Endodermal cell (in vitro differentiated cells): ENCODE measurements at regions not wholly inside any gene's neighbourhood (a gene's known extent, or its start where the extent isn't known, plus 50 kb on each side); places are given as distances from the start of the nearest gene placed in this dataset.

Source experiments
- DNase-seq: peaks from one replicate; pipeline ENCODE4 v3.0.0-alpha.2; 2017
- H3K27ac ChIP-seq: 2 replicates; pipeline ENCODE4 v1.5.1; 2013; ENCODE audit warnings: mild to moderate bottlenecking, low read depth, low read length, moderate library complexity
- H3K27me3 ChIP-seq: 2 replicates; pipeline ENCODE4 v1.6.1; 2013; ENCODE audit warnings: mild to moderate bottlenecking, low read length, moderate library complexity; ENCODE audit not compliant: insufficient read depth, control insufficient read depth, poor library complexity, severe bottlenecking
- H3K36me3 ChIP-seq: 2 replicates; pipeline ENCODE4 v1.7.0; 2013; ENCODE audit warnings: mild to moderate bottlenecking, low read length, moderate library complexity; ENCODE audit not compliant: control insufficient read depth, insufficient read depth
- H3K4me1 ChIP-seq: one replicate; pipeline ENCODE4 v1.7.0; 2013; ENCODE audit warnings: low read length; ENCODE audit not compliant: control insufficient read depth, insufficient read depth
- H3K4me3 ChIP-seq: 2 replicates; pipeline ENCODE4 v1.5.1; 2013; ENCODE audit warnings: mild to moderate bottlenecking, low read length, moderate library complexity
- H3K9ac ChIP-seq: 2 replicates; pipeline ENCODE4 v1.6.1; 2013; ENCODE audit warnings: mild to moderate bottlenecking, low read length, moderate library complexity; ENCODE audit not compliant: poor library complexity, severe bottlenecking; ENCODE audit errors: extremely low read depth
- H3K9me3 ChIP-seq: 2 replicates; pipeline ENCODE4 v1.6.1; 2013; ENCODE audit warnings: mild to moderate bottlenecking, low read length, moderate library complexity; ENCODE audit not compliant: control insufficient read depth
- H3K27ac Mint-ChIP-seq: 2 replicates; pipeline ENCODE4 v1.8.0; 2020; ENCODE audit warnings: mixed read lengths
- H3K27me3 Mint-ChIP-seq: 2 replicates; pipeline ENCODE4 v1.8.0; 2021; ENCODE audit warnings: mild to moderate bottlenecking, mixed read lengths; ENCODE audit not compliant: insufficient read depth
- H3K36me3 Mint-ChIP-seq: 2 replicates; pipeline ENCODE4 v1.8.0; 2020; ENCODE audit warnings: low read depth, mixed read lengths
- H3K4me1 Mint-ChIP-seq: 2 replicates; pipeline ENCODE4 v1.8.0; 2020; ENCODE audit warnings: mixed read lengths
- H3K4me3 Mint-ChIP-seq: 2 replicates; pipeline ENCODE4 v1.8.0; 2020; ENCODE audit warnings: mild to moderate bottlenecking, moderate library complexity, mixed read lengths
- H3K9me3 Mint-ChIP-seq: 2 replicates; pipeline ENCODE4 v1.8.0; 2020; ENCODE audit warnings: mild to moderate bottlenecking, mixed read lengths
- WGBS, 2 experiments: methylation state at CpG; one replicate each; pipeline versions ENCODE4 v1.1.5 to v1.1.7; 2013; ENCODE audit warnings: missing lambda C conversion rate in 2 of 2, mixed read lengths in 1 of 2; ENCODE audit not compliant: insufficient coverage in 1 of 2, insufficient read length in 1 of 2; 5-methylcytosine and 5-hydroxymethylcytosine counted together
- TF ChIP-seq, protein P1 (sequence below): fragments of 200-600 bp; sonication (generic); conservative IDR thresholded peaks from 2 replicates; pipeline ENCODE4 v1.5.0; 2021; ENCODE audit warnings: antibody characterized with exemption, mild to moderate bottlenecking

DNA sequence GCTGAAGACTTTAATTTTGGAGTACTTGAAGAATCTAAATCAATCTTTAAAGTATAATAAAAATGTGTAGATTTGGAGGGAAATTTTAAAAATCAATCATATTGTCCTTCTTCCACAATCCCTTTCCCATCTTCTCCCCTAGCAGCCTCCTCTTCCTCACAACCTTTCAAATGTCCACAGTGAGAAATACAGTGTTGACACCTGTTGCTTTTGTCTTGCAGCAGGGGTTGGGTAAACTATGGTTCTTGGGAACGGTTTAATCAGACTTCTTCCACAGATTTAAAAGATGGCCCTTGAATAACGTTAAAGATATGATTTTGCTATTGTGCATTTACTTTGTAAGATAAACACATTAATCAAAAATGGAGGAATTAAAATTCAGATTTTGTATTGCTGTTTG lies 113.8 kb upstream of the SLC1A4 start:
- no peak overlapping the region for H3K27ac Mint-ChIP-seq
- H3K4me1 Mint-ChIP-seq = peaks cover 8% of the 10 kb centered on the region
- Histone ChIP-seq H3K9ac (no peak overlapping the region), H3K36me3 (no peaks in the 10 kb centered on the region), H3K27me3 (no peaks in the 10 kb centered on the region), H3K9me3 (no peaks in the 10 kb centered on the region), H3K4me3 (no peak overlapping the region), H3K4me1 (no peaks in the 10 kb centered on the region), H3K27ac (no peak overlapping the region)
- no peak overlapping the region for H3K4me3 Mint-ChIP-seq
- TF ChIP-seq, protein P1, sequence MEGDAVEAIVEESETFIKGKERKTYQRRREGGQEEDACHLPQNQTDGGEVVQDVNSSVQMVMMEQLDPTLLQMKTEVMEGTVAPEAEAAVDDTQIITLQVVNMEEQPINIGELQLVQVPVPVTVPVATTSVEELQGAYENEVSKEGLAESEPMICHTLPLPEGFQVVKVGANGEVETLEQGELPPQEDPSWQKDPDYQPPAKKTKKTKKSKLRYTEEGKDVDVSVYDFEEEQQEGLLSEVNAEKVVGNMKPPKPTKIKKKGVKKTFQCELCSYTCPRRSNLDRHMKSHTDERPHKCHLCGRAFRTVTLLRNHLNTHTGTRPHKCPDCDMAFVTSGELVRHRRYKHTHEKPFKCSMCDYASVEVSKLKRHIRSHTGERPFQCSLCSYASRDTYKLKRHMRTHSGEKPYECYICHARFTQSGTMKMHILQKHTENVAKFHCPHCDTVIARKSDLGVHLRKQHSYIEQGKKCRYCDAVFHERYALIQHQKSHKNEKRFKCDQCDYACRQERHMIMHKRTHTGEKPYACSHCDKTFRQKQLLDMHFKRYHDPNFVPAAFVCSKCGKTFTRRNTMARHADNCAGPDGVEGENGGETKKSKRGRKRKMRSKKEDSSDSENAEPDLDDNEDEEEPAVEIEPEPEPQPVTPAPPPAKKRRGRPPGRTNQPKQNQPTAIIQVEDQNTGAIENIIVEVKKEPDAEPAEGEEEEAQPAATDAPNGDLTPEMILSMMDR = no peak
- no peak for DNase-seq
- H3K9me3 Mint-ChIP-seq = no peaks in the 10 kb centered on the region
- no peaks in the 10 kb centered on the region for H3K27me3 Mint-ChIP-seq
- H3K36me3 Mint-ChIP-seq = no peaks in the 10 kb centered on the region
- WGBS, 2 experiments = 67 to 68% methylated on average over 1 to 2 of the region's 2 CpGs

DNA sequence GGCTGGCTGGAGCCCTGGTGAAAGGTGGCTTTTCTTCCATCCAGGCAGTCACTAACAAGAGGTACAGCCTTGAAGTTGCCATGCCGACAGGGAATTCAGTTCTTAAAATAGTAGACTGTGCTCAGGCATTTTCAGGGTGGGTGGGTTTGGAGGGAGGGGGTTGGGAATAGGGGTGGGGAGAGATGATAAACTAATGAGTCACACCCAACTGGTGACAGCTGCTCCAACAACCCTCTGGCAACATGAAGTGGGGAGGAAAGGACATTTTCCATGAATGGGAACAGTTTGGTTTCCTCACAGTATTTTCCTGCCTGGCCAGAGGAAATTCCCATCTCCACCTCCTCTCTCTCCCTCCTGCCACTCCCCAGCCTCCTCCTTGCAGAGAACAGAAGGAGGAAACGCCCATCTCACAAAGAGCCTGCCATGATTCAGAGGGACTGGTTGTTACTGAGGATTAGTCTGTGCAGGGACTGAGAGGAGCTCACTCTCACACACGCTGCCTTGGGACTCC lies 113.0 kb upstream of the SLC1A4 start:
- Histone ChIP-seq H3K9ac (no peak overlapping the region), H3K9me3 (no peaks in the 10 kb centered on the region), H3K4me1 (no peaks in the 10 kb centered on the region), H3K4me3 (no peak overlapping the region), H3K27ac (no peak overlapping the region), H3K36me3 (no peaks in the 10 kb centered on the region), H3K27me3 (no peaks in the 10 kb centered on the region)
- DNase-seq = peak; percentile 75
- Mint-ChIP-seq H3K4me3 (no peak overlapping the region), H3K9me3 (no peaks in the 10 kb centered on the region), H3K4me1 (peaks cover 8% of the 10 kb centered on the region), H3K27me3 (no peaks in the 10 kb centered on the region), H3K27ac (no peak overlapping the region), H3K36me3 (no peaks in the 10 kb centered on the region)
- WGBS, 2 experiments = 13 to 31% methylated on average over 1 to 3 of the region's 3 CpGs
- TF ChIP-seq, protein P1 = no peak

DNA sequence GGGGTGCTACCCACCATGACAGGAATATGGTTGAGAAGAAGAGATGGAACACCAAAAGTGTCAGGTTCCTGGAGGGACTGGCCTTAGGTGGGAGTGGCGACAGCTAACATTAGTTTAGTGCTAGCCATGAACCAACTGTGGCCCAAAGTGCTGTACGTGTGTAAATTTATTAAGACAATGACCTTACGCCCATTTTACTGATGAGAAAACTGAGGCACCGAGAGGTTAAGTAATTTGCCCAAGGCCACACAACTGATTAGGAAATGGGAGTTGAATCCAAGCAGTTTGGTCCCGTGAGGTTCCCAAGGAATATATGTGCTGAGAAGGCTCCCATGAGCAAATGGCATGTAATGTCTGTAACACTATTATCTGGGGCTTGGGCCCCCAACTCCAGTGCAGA lies 109.5 kb upstream of the SLC1A4 start:
- Mint-ChIP-seq H3K27ac (no peak overlapping the region), H3K4me1 (peaks cover 6% of the 10 kb centered on the region), H3K9me3 (no peaks in the 10 kb centered on the region), H3K4me3 (no peak overlapping the region), H3K36me3 (no peaks in the 10 kb centered on the region), H3K27me3 (no peaks in the 10 kb centered on the region)
- 76% methylated on average over 5 of the region's 5 CpGs for WGBS, 2 experiments
- no peak for DNase-seq
- H3K9me3 ChIP-seq = no peaks in the 10 kb centered on the region
- H3K4me1 ChIP-seq = no peaks in the 10 kb centered on the region
- no peak overlapping the region for H3K27ac ChIP-seq
- H3K9ac ChIP-seq = no peak overlapping the region
- H3K36me3 ChIP-seq = no peaks in the 10 kb centered on the region
- H3K27me3 ChIP-seq = no peaks in the 10 kb centered on the region
- no peak overlapping the region for H3K4me3 ChIP-seq
- TF ChIP-seq, protein P1 = no peak
